ENCODE measurements at regions not wholly inside any gene's neighbourhood (a gene's known extent, or its start where the extent isn't known, plus 50 kb on each side); places are given as distances from the start of the nearest gene placed in this dataset.
A peak's percentile ranks its signal among the peaks of the same experiment; 100 is the strongest.

DNA sequence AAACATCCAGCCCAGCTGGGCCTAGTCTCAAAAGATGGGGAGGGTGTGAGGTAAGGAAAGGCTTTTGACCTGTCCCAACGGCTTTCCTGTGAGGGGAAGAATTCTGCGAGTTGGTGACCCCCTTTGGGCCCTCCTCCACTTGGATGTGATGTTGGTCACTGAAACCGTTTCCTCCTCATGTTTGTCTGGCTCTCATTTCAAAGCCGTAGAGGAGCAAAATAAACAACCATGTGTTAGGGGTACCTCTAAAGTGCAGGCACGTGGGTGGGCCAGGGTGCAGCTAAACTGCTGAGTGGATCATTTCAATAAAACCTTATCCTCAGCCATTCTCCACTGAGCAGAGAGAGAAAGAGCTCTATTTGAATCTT is 84.3 kb upstream of the MELK start:
- H3K27ac ChIP-seq, result no peak overlapping the region
- H2AFZ ChIP-seq, result peak overlapping the region; percentile 90
- no peaks in the 10 kb centered on the region for H3K9me3 ChIP-seq (ENCODE audit: insufficient read depth, low read depth)
- ChIA-PET POLR2A (ENCODE audit: unreplicated experiment) (interaction anchor here (0.6 kb wide), 3 partner anchors 21 to 65 kb away, joined by 3 to 7 read pairs (median 4); no protein-coding TSS in a partner anchor), CTCF (interaction anchor here (0.7 kb wide), 1 partner anchor 9 kb away, joined by 13 read pairs; no protein-coding TSS in a partner anchor)
- H3F3A ChIP-seq (ENCODE audit: insufficient read depth, low read depth), result no peaks in the 10 kb centered on the region
- peaks cover 21% of the 10 kb centered on the region for H3K79me2 ChIP-seq (ENCODE audit: low read depth)
- no peaks in the 10 kb centered on the region for H3K36me3 ChIP-seq (ENCODE audit: low read depth)
- no peaks in the 10 kb centered on the region for H3K27me3 ChIP-seq (ENCODE audit: insufficient read depth, low read depth)
- H3K4me1 ChIP-seq (replicated peaks; ENCODE audit: insufficient read depth), result peaks cover 10% of the 10 kb centered on the region; the same call in 1 of the 2 replicates
- H3K9me2 ChIP-seq (ENCODE audit: insufficient read depth), result no peaks in the 10 kb centered on the region
- intact Hi-C loops (cut with micrococcal nuclease; ENCODE audit: unreplicated experiment), result no loop called here
- BruUV-seq (replicated peaks), result TSS peak; percentile 94
- H3K4me3 ChIP-seq, result peak overlapping the region; percentile 65
- H4K20me1 ChIP-seq (ENCODE audit: insufficient read depth), result no peaks in the 10 kb centered on the region
- H3K4me2 ChIP-seq, result peak overlapping the region; percentile 89
- no peak for TF ChIP-seq EZH2 (IDR thresholded peaks at IDR 0.05; ENCODE audit: low read depth)
- TF ChIP-seq, protein P1, sequence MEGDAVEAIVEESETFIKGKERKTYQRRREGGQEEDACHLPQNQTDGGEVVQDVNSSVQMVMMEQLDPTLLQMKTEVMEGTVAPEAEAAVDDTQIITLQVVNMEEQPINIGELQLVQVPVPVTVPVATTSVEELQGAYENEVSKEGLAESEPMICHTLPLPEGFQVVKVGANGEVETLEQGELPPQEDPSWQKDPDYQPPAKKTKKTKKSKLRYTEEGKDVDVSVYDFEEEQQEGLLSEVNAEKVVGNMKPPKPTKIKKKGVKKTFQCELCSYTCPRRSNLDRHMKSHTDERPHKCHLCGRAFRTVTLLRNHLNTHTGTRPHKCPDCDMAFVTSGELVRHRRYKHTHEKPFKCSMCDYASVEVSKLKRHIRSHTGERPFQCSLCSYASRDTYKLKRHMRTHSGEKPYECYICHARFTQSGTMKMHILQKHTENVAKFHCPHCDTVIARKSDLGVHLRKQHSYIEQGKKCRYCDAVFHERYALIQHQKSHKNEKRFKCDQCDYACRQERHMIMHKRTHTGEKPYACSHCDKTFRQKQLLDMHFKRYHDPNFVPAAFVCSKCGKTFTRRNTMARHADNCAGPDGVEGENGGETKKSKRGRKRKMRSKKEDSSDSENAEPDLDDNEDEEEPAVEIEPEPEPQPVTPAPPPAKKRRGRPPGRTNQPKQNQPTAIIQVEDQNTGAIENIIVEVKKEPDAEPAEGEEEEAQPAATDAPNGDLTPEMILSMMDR (conservative IDR thresholded peaks at IDR 0.05), result no peak
- DNase-seq, result no peak

- no peaks in the 10 kb centered on the region for H3K9me3 ChIP-seq (ENCODE audit: insufficient read depth, low read depth)
- no peaks in the 10 kb centered on the region for H3K9me2 ChIP-seq (ENCODE audit: insufficient read depth)
- intact Hi-C loops (cut with micrococcal nuclease; ENCODE audit: unreplicated experiment), result no loop called here
- peak overlapping the region; percentile 89 for H3K4me2 ChIP-seq
- TF ChIP-seq EZH2 (IDR thresholded peaks at IDR 0.05; ENCODE audit: low read depth), result no peak
- TF ChIP-seq, protein P1 (conservative IDR thresholded peaks at IDR 0.05), result no peak
- no peaks in the 10 kb centered on the region for H4K20me1 ChIP-seq (ENCODE audit: insufficient read depth)
- CTCF ChIA-PET, result no interaction called here
- H2AFZ ChIP-seq, result peak overlapping the region; percentile 90
- no TSS peak for BruUV-seq (replicated peaks)
- no peak overlapping the region for H3K27ac ChIP-seq
- H3K36me3 ChIP-seq (ENCODE audit: low read depth), result no peaks in the 10 kb centered on the region
- no peaks in the 10 kb centered on the region for H3F3A ChIP-seq (ENCODE audit: insufficient read depth, low read depth)
- H3K79me2 ChIP-seq (ENCODE audit: low read depth), result peaks cover 21% of the 10 kb centered on the region
- H3K4me3 ChIP-seq, result peak overlapping the region; percentile 65
- peak; percentile 70 to 89 for DNase-seq
- peaks cover 10% of the 10 kb centered on the region; the same call in 1 of the 2 replicates for H3K4me1 ChIP-seq (replicated peaks; ENCODE audit: insufficient read depth)
- H3K27me3 ChIP-seq (ENCODE audit: insufficient read depth, low read depth), result no peaks in the 10 kb centered on the region
- POLR2A ChIA-PET (ENCODE audit: unreplicated experiment), result interaction anchor here (0.6 kb wide), 3 partner anchors 20 to 65 kb away, joined by 3 to 7 read pairs (median 4); no protein-coding TSS in a partner anchor
Observed at GRCh38 chr9:36487482-36488388, 85.0 kb upstream of the MELK start.

- TF ChIP-seq EZH2 (IDR thresholded peaks at IDR 0.05; ENCODE audit: low read depth), result no peak
- CTCF ChIA-PET, result no interaction called here
- H2AFZ ChIP-seq, result peak overlapping the region; percentile 74; the same call in 1 of the 2 replicates
- H3K9me2 ChIP-seq (ENCODE audit: insufficient read depth), result no peaks in the 10 kb centered on the region
- H3K4me2 ChIP-seq, result peak overlapping the region; percentile 80
- no peaks in the 10 kb centered on the region for H3F3A ChIP-seq (ENCODE audit: insufficient read depth, low read depth)
- no peaks in the 10 kb centered on the region for H3K36me3 ChIP-seq (ENCODE audit: low read depth)
- peak overlapping the region; percentile 74 for H3K4me3 ChIP-seq
- H3K27ac ChIP-seq, result no peak overlapping the region
- H3K9me3 ChIP-seq (ENCODE audit: insufficient read depth, low read depth), result no peaks in the 10 kb centered on the region
- DNase-seq, result peak in 1 of 2 experiments; percentile 29
- peaks cover 21% of the 10 kb centered on the region for H3K79me2 ChIP-seq (ENCODE audit: low read depth)
- peaks cover 10% of the 10 kb centered on the region; the same call in 1 of the 2 replicates for H3K4me1 ChIP-seq (replicated peaks; ENCODE audit: insufficient read depth)
- H3K27me3 ChIP-seq (ENCODE audit: insufficient read depth, low read depth), result no peaks in the 10 kb centered on the region
- no peaks in the 10 kb centered on the region for H4K20me1 ChIP-seq (ENCODE audit: insufficient read depth)
- POLR2A ChIA-PET (ENCODE audit: unreplicated experiment), result no interaction called here
- intact Hi-C loops (cut with micrococcal nuclease; ENCODE audit: unreplicated experiment), result no loop called here
- BruUV-seq (replicated peaks), result no TSS peak
Observed at GRCh38 chr9:36486933-36487481, 85.7 kb upstream of the MELK start.

Data from PC-9 (cell line).